ENCODE measurements at regions not wholly inside any gene's neighbourhood (a gene's known extent, or its start where the extent isn't known, plus 50 kb on each side); places are given as distances from the start of the nearest gene placed in this dataset.

GRCh38 chr2:10984418-10985135 is 72.8 kb downstream of the KCNF1 start:
- no peak for DNase-seq (ENCODE audit: low read depth, low spot score)

DNA sequence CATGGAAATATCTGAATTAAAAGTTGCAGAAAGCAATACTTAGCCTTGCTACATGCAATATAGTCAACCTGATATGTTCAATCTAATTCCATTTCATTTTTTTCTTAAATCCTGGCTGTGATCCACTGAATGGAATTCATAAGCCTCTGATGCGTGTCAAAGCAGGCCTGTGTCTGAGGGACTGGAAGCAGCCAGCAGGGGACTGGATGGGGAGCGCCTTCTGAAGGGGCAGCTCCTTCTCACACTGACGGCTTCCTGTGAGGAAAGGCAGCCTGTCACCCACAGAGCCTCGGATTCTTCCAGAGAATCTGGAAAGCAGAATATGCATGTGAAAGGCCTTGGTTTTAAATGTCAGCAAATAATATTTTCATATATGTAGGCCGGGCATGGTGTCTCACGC is 73.5 kb downstream of the KCNF1 start:
- H3K27ac ChIP-seq: no peak overlapping the region
- no peak for DNase-seq (ENCODE audit: low read depth, low spot score)

More at GRCh38 chr2:10984418-10985135, 72.8 kb downstream of the KCNF1 start:
- H3K27ac ChIP-seq: no peak overlapping the region

DNA sequence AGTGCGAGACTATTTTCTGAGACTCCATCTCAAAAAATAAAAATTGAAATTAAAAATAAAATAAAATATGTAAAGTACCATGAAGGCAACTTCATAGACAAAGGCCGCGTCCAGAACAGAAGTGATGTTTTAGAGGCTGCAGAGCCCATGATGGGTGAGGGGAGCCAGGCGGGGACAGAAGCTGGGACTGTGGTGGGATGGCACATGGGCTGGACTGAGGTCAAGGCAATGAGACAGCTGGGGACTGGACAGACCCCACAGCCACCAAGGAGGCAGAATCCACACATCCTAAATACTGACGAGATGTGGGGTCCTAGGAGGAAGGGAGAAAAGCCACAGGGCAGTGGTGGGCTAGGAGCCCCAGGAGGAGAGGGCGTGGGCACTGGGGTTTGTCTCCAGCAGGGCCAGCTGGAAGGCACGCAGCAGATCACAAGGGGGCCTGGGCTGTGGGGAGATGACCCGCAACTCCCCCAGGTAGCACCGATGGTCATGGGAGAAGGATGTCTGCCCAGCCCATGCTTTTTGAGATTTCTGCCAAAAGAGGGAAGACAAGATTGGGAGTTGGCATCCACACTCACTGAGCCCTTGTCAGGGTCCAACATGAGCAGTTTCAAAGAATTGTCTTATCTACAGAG is 74.3 kb downstream of the KCNF1 start:
- DNase-seq (ENCODE audit: low read depth, low spot score): no peak
- H3K27ac ChIP-seq: no peak overlapping the region

GRCh38 chr2:10987439-10987838 is 75.7 kb downstream of the KCNF1 start:
- H3K27ac ChIP-seq: no peak overlapping the region
- DNase-seq (ENCODE audit: low read depth, low spot score): no peak

DNA sequence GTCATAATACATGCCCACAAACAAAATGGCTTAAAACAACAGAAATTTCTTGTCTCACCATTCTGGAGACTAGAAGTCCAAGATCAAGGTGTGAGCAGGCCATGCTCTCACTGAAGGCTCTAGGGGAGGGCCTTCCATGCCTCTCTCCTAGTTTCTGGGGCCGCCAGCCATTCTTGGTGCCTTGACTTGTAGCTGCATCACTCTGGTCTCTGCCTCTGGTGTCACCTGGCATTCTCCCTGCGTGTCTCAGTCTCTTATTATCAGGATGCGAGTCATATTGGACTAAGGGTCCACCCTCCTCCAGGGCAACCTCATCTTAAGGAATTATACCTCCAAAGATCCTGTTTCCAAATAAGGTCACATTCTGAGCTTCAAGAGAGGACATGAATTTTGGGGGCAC is 76.1 kb downstream of the KCNF1 start:
- H3K27ac ChIP-seq: no peak overlapping the region
- DNase-seq (ENCODE audit: low read depth, low spot score): no peak

- peak overlapping the region; percentile 31 for H3K27ac ChIP-seq
- DNase-seq (ENCODE audit: low read depth, low spot score): no peak
Measured at GRCh38 chr2:10989151-10989550, 77.4 kb downstream of the KCNF1 start.

DNA sequence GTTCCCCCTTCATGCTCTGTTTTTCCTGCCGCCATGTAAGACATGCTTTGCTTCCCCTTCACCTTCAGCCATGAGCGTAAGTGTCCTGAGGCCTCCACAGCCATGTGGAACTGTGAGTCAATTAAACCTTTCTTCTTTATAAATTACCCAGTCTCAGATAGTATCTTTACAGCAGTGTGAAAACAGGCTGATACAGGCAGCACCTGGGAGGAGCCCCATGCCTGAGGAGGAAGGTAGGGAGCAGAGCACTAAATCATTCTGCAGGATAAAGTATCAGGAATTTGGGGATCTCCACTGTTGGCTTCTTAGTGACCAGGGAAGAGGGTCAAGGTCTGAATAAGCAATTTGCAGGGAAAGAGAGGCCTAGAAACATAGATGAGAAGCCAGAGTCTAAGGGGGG is 78.0 kb downstream of the KCNF1 start:
- peak; percentile 27 for DNase-seq (ENCODE audit: low read depth, low spot score)
- peak overlapping the region; percentile 31 for H3K27ac ChIP-seq

DNA sequence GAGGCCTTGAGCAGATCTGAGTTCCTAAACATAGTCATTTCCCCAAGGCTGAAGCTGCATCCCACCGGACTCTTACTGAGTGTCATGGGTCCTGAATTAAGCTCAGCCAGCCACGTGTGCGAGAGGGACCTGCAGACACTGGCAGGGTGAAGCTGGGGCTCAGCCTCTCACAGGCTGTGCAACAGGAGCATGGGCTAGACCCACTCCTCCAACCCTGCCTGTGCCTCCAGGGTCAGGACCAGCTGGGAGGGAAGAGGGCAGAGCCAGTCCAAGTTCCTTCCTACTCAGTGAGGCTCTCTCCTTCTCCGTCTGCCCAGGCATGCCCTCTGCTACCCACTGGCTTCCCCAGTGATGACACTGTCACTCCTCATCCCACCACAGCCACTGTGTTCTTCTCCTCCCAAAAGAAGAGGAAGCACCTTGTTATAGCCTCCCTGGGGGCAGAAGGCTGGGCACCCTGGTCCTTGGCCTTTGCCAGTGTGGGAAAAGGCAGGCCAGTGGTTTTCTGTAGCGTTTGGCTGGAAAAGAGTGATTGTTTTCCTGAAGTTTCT is 78.9 kb downstream of the KCNF1 start:
- no peak for DNase-seq (ENCODE audit: low read depth, low spot score)
- peak overlapping the region; percentile 31 for H3K27ac ChIP-seq

DNA sequence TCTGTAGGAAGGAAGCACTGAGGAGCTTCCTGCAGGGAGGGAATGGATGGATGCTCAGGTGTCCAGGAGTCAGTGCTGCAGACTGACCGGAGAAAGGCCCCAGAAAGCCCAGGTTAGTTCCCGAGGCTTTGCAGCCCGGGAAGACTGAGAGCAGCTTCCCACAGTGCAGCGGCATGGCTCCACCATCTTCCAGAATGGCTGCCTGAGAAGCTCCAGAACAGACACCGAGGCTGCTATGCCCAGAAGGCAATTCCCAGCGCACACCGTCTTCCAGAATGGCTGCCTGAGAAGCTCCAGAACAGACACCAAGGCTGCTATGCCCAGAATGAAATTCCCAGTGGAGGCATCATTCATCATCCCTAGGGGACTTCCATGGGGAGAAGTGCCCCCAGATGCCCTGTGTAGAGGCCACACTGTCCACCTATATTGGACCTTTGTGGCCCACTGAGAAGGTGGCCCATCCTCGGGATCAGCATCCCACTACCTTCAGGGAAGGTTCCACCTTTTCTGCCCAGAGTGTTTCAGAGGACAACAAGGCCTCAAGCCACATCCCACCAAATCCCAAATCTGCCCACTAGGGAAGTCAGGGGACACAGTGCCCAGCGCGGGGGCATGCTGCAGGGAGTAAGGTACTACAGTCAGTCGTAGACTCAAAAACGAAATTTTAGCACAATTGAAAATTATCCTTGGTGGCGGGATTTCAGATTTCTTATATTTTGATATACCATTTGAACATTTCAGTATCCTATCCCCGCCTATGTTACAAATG is 80.5 kb downstream of the KCNF1 start:
- H3K27ac ChIP-seq: no peak overlapping the region
- no peak for DNase-seq (ENCODE audit: low read depth, low spot score)

DNA sequence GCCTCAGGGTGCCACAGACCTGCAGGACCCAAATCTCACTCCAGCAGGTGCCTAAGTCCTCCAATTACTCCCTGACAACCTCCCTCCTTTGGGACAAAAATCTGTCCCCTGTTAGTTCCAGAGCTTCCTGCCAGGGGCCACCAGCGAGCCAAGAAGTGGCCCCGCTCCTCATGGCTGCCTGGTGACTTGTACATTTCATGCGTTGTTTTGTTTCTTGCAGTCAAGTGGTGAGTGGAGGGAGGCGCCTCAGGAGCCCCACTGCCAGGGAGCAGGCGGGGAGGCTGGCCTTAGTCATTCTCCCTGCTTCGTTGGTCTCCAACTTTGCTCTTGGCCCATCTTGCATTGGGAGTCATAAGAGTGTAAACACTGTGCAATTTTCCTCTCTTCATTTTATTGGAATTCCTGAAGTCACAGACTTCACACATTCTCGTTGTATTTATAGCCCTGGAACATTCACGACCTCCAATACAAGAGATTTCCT is 81.3 kb downstream of the KCNF1 start:
- peak; percentile 26 for DNase-seq (ENCODE audit: low read depth, low spot score)
- no peak overlapping the region for H3K27ac ChIP-seq

GRCh38 chr2:10995366-10995970 is 83.7 kb downstream of the KCNF1 start:
- no peak for DNase-seq (ENCODE audit: low read depth, low spot score)

DNA sequence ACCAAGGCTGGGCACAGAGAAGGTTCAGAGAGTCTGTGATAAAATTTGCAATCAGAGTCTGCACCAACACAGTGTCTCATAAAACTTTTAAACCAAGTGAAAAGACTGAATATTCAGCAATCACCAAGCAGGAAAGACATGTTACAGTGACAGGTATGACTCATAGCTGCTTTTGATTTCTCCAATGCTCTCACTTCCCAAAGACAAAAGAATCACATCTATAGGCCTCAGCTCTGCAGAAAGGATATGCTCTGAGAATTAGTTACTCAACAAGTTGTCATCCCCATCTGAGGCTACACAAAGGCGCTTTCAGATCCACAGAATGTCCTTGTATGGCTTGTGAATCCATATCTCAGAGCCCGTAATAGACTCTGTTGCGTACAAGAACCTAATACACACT is 92.5 kb downstream of the KCNF1 start:
- H3K27ac ChIP-seq: no peak overlapping the region
- peak; percentile 49 for DNase-seq (ENCODE audit: low read depth, low spot score)

More at GRCh38 chr2:10995366-10995970, 83.7 kb downstream of the KCNF1 start:
- no peak overlapping the region for H3K27ac ChIP-seq

GRCh38 chr2:11005032-11005431 is 93.3 kb downstream of the KCNF1 start:
- no peak overlapping the region for H3K27ac ChIP-seq
- DNase-seq (ENCODE audit: low read depth, low spot score): no peak

- DNase-seq (ENCODE audit: low read depth, low spot score): no peak
- no peak overlapping the region for H3K27ac ChIP-seq
Measured at GRCh38 chr2:11006191-11006590, 94.5 kb downstream of the KCNF1 start.

GRCh38 chr2:11007331-11008264 is 95.9 kb downstream of the KCNF1 start:
- H3K27ac ChIP-seq: no peak overlapping the region
- no peak for DNase-seq (ENCODE audit: low read depth, low spot score)

GRCh38 chr2:11008773-11009172 is 97.0 kb downstream of the KCNF1 start:
- no peak for DNase-seq (ENCODE audit: low read depth, low spot score)
- H3K27ac ChIP-seq: no peak overlapping the region

GRCh38 chr2:11009176-11009575 is 97.4 kb downstream of the KCNF1 start:
- no peak for DNase-seq (ENCODE audit: low read depth, low spot score)
- no peak overlapping the region for H3K27ac ChIP-seq

DNA sequence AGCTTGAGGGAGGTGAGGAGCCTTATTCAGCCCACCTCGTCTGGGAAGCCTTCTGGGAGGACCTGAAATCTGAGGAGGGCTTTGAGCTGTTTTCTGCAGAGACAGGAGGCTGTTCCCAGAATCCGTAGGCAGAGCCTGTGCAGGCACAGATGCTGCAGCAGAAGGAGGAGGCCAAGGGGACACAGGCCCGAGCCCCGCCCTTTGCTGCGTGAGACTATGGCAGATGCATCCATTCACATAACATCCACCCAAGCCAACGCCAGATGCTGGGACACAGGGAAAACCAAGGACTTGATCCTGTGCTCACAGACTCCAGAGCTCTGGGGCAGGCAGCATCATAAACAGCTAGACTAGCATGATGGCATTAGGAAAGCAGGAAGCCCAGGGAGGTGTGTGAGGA is 98.2 kb downstream of the KCNF1 start:
- no peak for DNase-seq (ENCODE audit: low read depth, low spot score)
- H3K27ac ChIP-seq: no peak overlapping the region

DNA sequence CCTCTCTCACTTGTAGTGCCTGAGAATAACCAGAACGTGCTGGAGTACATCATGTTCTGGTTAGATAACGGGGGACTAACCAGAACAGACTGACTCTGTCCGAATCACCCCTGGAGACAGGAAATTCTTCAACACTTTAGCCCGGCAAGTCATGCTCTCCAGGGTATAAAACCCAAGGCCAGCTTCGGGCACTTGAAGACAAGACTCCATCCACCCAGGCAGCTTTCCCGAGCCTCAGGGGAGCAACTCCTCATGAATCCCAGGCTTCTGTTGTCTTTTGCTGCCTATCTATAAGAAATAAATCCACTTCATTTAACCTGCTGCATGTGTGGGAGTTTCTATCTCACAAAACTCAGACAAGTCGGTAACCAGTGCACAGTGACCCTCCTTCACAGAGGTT is 99.6 kb downstream of the KCNF1 start:
- H3K27ac ChIP-seq: no peak overlapping the region
- DNase-seq (ENCODE audit: low read depth, low spot score): no peak
